ENCODE measurements at regions not wholly inside any gene's neighbourhood (a gene's known extent, or its start where the extent isn't known, plus 50 kb on each side); places are given as distances from the start of the nearest gene placed in this dataset.
A peak's percentile ranks its signal among the peaks of the same experiment; 100 is the strongest.

- no peak overlapping the region for H3K18ac ChIP-seq (ENCODE audit: low read length)
- no peaks in the 10 kb centered on the region for H3K27me3 ChIP-seq (ENCODE audit: insufficient read depth, low read length)
- H2BK5ac ChIP-seq (ENCODE audit: low read depth, low read length, poor library complexity) = no peak overlapping the region
- H2BK12ac ChIP-seq (ENCODE audit: low read length) = no peak overlapping the region
- peaks cover 4% of the 10 kb centered on the region for H3K79me1 ChIP-seq (ENCODE audit: low read length)
- H3K4me3 ChIP-seq (ENCODE audit: low read depth, low read length) = no peak overlapping the region
- WGBS (ENCODE audit: extremely low coverage, insufficient coverage, insufficient read length) = no CpG with 5 or more reads among the region's 1 CpG
- no peak overlapping the region for H2AFZ ChIP-seq (ENCODE audit: insufficient read depth, low read length, poor library complexity)
- no peaks in the 10 kb centered on the region for H3K9me3 ChIP-seq (ENCODE audit: insufficient read depth, low read depth, low read length)
- no peaks in the 10 kb centered on the region for H3K36me3 ChIP-seq (ENCODE audit: control insufficient read depth in 1 of 2, insufficient read depth in 2 of 2, low read length in 2 of 2)
- H4K8ac ChIP-seq (ENCODE audit: low read depth, low read length) = no peak overlapping the region
- no peak overlapping the region for H4K91ac ChIP-seq (ENCODE audit: low read depth, low read length)
- DNase-seq = peak in 1 of 2 donors; percentile 78
- no peak overlapping the region for H4K12ac ChIP-seq (ENCODE audit: low read depth, low read length)
- H3K79me2 ChIP-seq (ENCODE audit: control insufficient read depth, insufficient read depth, low read length, poor library complexity) = no peaks in the 10 kb centered on the region
- peak overlapping the region; percentile 25 for H2BK120ac ChIP-seq (ENCODE audit: insufficient read depth, low read length, poor library complexity)
- no peak overlapping the region for H3K14ac ChIP-seq (ENCODE audit: low read length)
- H3K9ac ChIP-seq (ENCODE audit: low read length) = no peak overlapping the region
- H3K4me2 ChIP-seq (ENCODE audit: low read length) = no peak overlapping the region
- no peak overlapping the region for H2AK5ac ChIP-seq (ENCODE audit: low read length)
- H3K4me1 ChIP-seq (ENCODE audit: control insufficient read depth in 1 of 2, insufficient read depth in 2 of 2, low read length in 2 of 2) = peaks cover 0 to 10% of the 10 kb centered on the region in 2 experiments
- peak overlapping the region; percentile 78 for H3K27ac ChIP-seq (ENCODE audit: low read depth, low read length)
- no peak overlapping the region for H3K23ac ChIP-seq (ENCODE audit: low read length)
- H3K4ac ChIP-seq (ENCODE audit: low read depth, low read length) = no peak overlapping the region
These were observed 58.1 kb upstream of the ADAMTS5 start for GRCh38 chr21:27024971-27025370.

DNA sequence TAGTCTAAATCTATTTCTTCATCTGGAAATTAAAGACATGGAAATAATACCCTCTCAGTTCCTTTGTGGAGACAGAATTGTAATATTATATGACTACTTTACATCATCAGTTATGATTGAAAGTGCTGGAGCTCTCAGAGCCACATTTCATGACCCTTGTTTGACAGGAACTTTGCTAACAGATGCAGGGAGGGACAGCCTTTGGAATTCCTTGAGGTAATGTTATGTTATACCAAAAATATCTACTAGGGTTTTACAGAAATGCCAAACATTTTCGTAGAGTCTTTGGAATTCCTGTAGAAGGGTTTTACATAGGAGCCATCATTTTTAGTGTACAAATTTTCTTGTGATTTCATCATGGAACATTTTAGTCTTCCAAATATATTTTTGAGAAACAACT is 57.4 kb upstream of the ADAMTS5 start:
- no CpG with 5 or more reads among the region's 1 CpG for WGBS (ENCODE audit: extremely low coverage, insufficient coverage, insufficient read length)

DNA sequence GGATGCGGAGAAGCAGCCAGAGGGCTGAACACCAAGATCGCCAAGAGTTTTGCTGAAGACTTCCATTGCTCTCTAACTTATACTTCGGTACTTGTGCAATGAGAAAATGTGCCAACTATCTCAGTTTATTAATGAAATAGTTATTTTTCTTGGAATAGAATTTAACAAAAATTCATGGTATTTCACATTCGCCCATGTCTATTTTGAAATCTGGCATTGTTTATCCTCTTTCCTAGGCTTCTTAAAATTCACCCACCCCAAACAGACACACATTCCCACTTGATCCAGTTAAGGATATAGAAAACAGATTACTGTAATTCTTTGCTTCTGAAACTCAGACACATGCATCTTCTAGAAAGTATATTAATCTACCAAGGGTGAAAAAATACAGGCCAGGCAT is 56.3 kb upstream of the ADAMTS5 start:
- peak in 1 of 2 donors; percentile 56 for DNase-seq
- Histone ChIP-seq H2AK5ac (ENCODE audit: low read length) (peak overlapping the region; percentile 79), H3K79me2 (ENCODE audit: control insufficient read depth, insufficient read depth, low read length, poor library complexity) (no peaks in the 10 kb centered on the region), H3K9me3 (ENCODE audit: insufficient read depth, low read depth, low read length) (no peaks in the 10 kb centered on the region), H3K27ac (ENCODE audit: low read depth, low read length) (no peak overlapping the region), H4K8ac (ENCODE audit: low read depth, low read length) (no peak overlapping the region), H3K27me3 (ENCODE audit: insufficient read depth, low read length) (no peaks in the 10 kb centered on the region), H2BK5ac (ENCODE audit: low read depth, low read length, poor library complexity) (peak overlapping the region; percentile 79), H3K4me3 (ENCODE audit: low read depth, low read length) (no peak overlapping the region), H3K23ac (ENCODE audit: low read length) (no peak overlapping the region), H2AFZ (ENCODE audit: insufficient read depth, low read length, poor library complexity) (no peak overlapping the region), H4K91ac (ENCODE audit: low read depth, low read length) (peak overlapping the region; percentile 92), H3K4ac (ENCODE audit: low read depth, low read length) (no peak overlapping the region), H3K18ac (ENCODE audit: low read length) (no peak overlapping the region), H3K36me3 (ENCODE audit: control insufficient read depth in 1 of 2, insufficient read depth in 2 of 2, low read length in 2 of 2) (no peaks in the 10 kb centered on the region), H4K12ac (ENCODE audit: low read depth, low read length) (no peak overlapping the region), H3K79me1 (ENCODE audit: low read length) (peaks cover 4% of the 10 kb centered on the region), H2BK12ac (ENCODE audit: low read length) (peak overlapping the region; percentile 96), H3K4me1 (ENCODE audit: control insufficient read depth in 1 of 2, insufficient read depth in 2 of 2, low read length in 2 of 2) (peaks cover 0 to 10% of the 10 kb centered on the region in 2 experiments), H2BK120ac (ENCODE audit: insufficient read depth, low read length, poor library complexity) (peak overlapping the region; percentile 97), H3K4me2 (ENCODE audit: low read length) (no peak overlapping the region), H3K9ac (ENCODE audit: low read length) (no peak overlapping the region), H3K14ac (ENCODE audit: low read length) (peak overlapping the region; percentile 77)
- no CpG with 5 or more reads among the region's 4 CpGs for WGBS (ENCODE audit: extremely low coverage, insufficient coverage, insufficient read length)

More for the DNA sequence above, 57.4 kb upstream of the ADAMTS5 start:
- Histone ChIP-seq H2BK120ac (ENCODE audit: insufficient read depth, low read length, poor library complexity) (no peak overlapping the region), H3K4me3 (ENCODE audit: low read depth, low read length) (no peak overlapping the region), H2BK12ac (ENCODE audit: low read length) (no peak overlapping the region), H2BK5ac (ENCODE audit: low read depth, low read length, poor library complexity) (no peak overlapping the region), H3K27ac (ENCODE audit: low read depth, low read length) (peak overlapping the region; percentile 70), H3K9me3 (ENCODE audit: insufficient read depth, low read depth, low read length) (no peaks in the 10 kb centered on the region), H4K8ac (ENCODE audit: low read depth, low read length) (no peak overlapping the region), H3K27me3 (ENCODE audit: insufficient read depth, low read length) (no peaks in the 10 kb centered on the region), H3K9ac (ENCODE audit: low read length) (no peak overlapping the region), H4K91ac (ENCODE audit: low read depth, low read length) (no peak overlapping the region), H3K18ac (ENCODE audit: low read length) (no peak overlapping the region), H3K23ac (ENCODE audit: low read length) (no peak overlapping the region), H4K12ac (ENCODE audit: low read depth, low read length) (no peak overlapping the region), H3K79me2 (ENCODE audit: control insufficient read depth, insufficient read depth, low read length, poor library complexity) (no peaks in the 10 kb centered on the region), H3K4me1 (ENCODE audit: control insufficient read depth in 1 of 2, insufficient read depth in 2 of 2, low read length in 2 of 2) (peaks cover 0 to 10% of the 10 kb centered on the region in 2 experiments), H3K4me2 (ENCODE audit: low read length) (no peak overlapping the region), H3K4ac (ENCODE audit: low read depth, low read length) (no peak overlapping the region), H2AFZ (ENCODE audit: insufficient read depth, low read length, poor library complexity) (no peak overlapping the region), H3K36me3 (ENCODE audit: control insufficient read depth in 1 of 2, insufficient read depth in 2 of 2, low read length in 2 of 2) (no peaks in the 10 kb centered on the region), H2AK5ac (ENCODE audit: low read length) (no peak overlapping the region), H3K14ac (ENCODE audit: low read length) (no peak overlapping the region), H3K79me1 (ENCODE audit: low read length) (peaks cover 4% of the 10 kb centered on the region)
- peak; percentile 51 to 91 for DNase-seq

DNA sequence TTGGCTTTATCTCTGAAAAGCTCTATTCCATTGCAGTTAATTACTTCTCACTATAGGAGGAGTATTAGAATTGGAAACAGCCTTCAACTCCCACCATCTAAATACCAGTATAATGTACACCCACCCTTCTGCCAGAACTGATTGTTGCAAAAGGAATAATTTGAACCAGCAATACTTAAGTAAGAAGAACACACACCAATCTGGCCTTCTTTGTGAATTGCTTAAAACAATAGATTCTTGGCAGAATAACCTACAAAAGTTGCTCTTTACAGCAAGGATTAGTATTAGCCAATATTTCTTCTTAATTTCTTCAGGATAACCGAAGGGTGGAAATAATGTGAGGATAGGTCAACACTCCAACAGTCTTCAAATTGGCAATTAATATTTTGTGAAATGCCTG is 54.9 kb upstream of the ADAMTS5 start:
- no peak overlapping the region for H2BK120ac ChIP-seq (ENCODE audit: insufficient read depth, low read length, poor library complexity)
- H4K12ac ChIP-seq (ENCODE audit: low read depth, low read length) = no peak overlapping the region
- no peak overlapping the region for H2BK12ac ChIP-seq (ENCODE audit: low read length)
- H3K18ac ChIP-seq (ENCODE audit: low read length) = no peak overlapping the region
- DNase-seq = no peak
- no peaks in the 10 kb centered on the region for H3K79me2 ChIP-seq (ENCODE audit: control insufficient read depth, insufficient read depth, low read length, poor library complexity)
- no peak overlapping the region for H2BK5ac ChIP-seq (ENCODE audit: low read depth, low read length, poor library complexity)
- H3K4me1 ChIP-seq (ENCODE audit: control insufficient read depth in 1 of 2, insufficient read depth in 2 of 2, low read length in 2 of 2) = peaks cover 0 to 10% of the 10 kb centered on the region in 2 experiments
- no peak overlapping the region for H3K4me2 ChIP-seq (ENCODE audit: low read length)
- H3K79me1 ChIP-seq (ENCODE audit: low read length) = peaks cover 4% of the 10 kb centered on the region
- H3K27me3 ChIP-seq (ENCODE audit: insufficient read depth, low read length) = no peaks in the 10 kb centered on the region
- H3K36me3 ChIP-seq (ENCODE audit: control insufficient read depth in 1 of 2, insufficient read depth in 2 of 2, low read length in 2 of 2) = no peaks in the 10 kb centered on the region
- no peak overlapping the region for H3K14ac ChIP-seq (ENCODE audit: low read length)
- H4K91ac ChIP-seq (ENCODE audit: low read depth, low read length) = no peak overlapping the region
- no peak overlapping the region for H3K4me3 ChIP-seq (ENCODE audit: low read depth, low read length)
- no peak overlapping the region for H3K9ac ChIP-seq (ENCODE audit: low read length)
- H3K4ac ChIP-seq (ENCODE audit: low read depth, low read length) = no peak overlapping the region
- no CpG with 5 or more reads among the region's 1 CpG for WGBS (ENCODE audit: extremely low coverage, insufficient coverage, insufficient read length)
- no peak overlapping the region for H2AFZ ChIP-seq (ENCODE audit: insufficient read depth, low read length, poor library complexity)
- no peak overlapping the region for H3K23ac ChIP-seq (ENCODE audit: low read length)
- no peaks in the 10 kb centered on the region for H3K9me3 ChIP-seq (ENCODE audit: insufficient read depth, low read depth, low read length)
- no peak overlapping the region for H4K8ac ChIP-seq (ENCODE audit: low read depth, low read length)
- H3K27ac ChIP-seq (ENCODE audit: low read depth, low read length) = no peak overlapping the region
- H2AK5ac ChIP-seq (ENCODE audit: low read length) = no peak overlapping the region
